Thyroid gland (tissue), 4 donors: ENCODE measurements at regions not wholly inside any gene's neighbourhood (a gene's known extent, or its start where the extent isn't known, plus 50 kb on each side); places are given as distances from the start of the nearest gene placed in this dataset.

Experiments used
- DNase-seq, 2 donors: peaks; one replicate each; pipeline ENCODE4 v3.0.0-alpha.2; 2019
- H3K27ac ChIP-seq, 3 donors: fragments of 200-600 bp; sonication (generic); 1 replicate in 2 of 3; 2 replicates in 1 of 3; pipeline ENCODE4 v1.5.1; 2016 to 2019; ENCODE audit warnings: mild to moderate bottlenecking in 1 of 3, moderate library complexity in 1 of 3
- H3K27me3 ChIP-seq: fragments of 200-600 bp; sonication (generic); one replicate; pipeline ENCODE4 v1.5.1; 2019
- H3K36me3 ChIP-seq, 2 donors: fragments of 200-600 bp; sonication (generic); one replicate each; pipeline ENCODE4 v1.5.1; 2016 to 2019
- H3K4me1 ChIP-seq, 2 donors: fragments of 200-600 bp; sonication (generic); one replicate each; pipeline ENCODE4 v1.5.1; 2017 to 2019
- H3K4me3 ChIP-seq, 3 donors: fragments of 200-600 bp; sonication (generic); replicated peaks in 1 of 3; 1 replicate in 2 of 3; 2 replicates in 1 of 3; pipeline ENCODE4 v1.5.1; 2016; ENCODE audit warnings: mild to moderate bottlenecking in 1 of 3
- H3K9me3 ChIP-seq: fragments of 200-600 bp; sonication (generic); one replicate; pipeline ENCODE4 v1.5.1; 2017
- POLR2A ChIP-seq, 2 donors: fragments of 450-650 bp; IDR thresholded peaks; one replicate each; pipeline ENCODE4 v1.6.1; 2017; ENCODE audit warnings: antibody characterized with exemption in 2 of 2, mild to moderate bottlenecking in 2 of 2, moderate library complexity in 1 of 2
- WGBS, 2 donors: methylation state at CpG; one replicate each; pipeline ENCODE4 v1.1.5; 2017; 5-methylcytosine and 5-hydroxymethylcytosine counted together
- intact Hi-C: fragments of 100-400 bp; cut with DNase I; formaldehyde crosslinking; loops from one replicate; pipeline ENCODE4 v1.15.1; 2023
- TF ChIP-seq, protein P1 (sequence below), 6 experiments: fragments of 200-600 bp in 3 of 6; fragments of 450-650 bp in 3 of 6; sonication (generic) in 3 of 6; IDR thresholded peaks; one replicate each; pipeline ENCODE4 v1.5.1; 2016 to 2019; ENCODE audit warnings: antibody characterized with exemption in 6 of 6, mild to moderate bottlenecking in 2 of 6, inconsistent platforms in 1 of 6, moderate library complexity in 1 of 6

DNA sequence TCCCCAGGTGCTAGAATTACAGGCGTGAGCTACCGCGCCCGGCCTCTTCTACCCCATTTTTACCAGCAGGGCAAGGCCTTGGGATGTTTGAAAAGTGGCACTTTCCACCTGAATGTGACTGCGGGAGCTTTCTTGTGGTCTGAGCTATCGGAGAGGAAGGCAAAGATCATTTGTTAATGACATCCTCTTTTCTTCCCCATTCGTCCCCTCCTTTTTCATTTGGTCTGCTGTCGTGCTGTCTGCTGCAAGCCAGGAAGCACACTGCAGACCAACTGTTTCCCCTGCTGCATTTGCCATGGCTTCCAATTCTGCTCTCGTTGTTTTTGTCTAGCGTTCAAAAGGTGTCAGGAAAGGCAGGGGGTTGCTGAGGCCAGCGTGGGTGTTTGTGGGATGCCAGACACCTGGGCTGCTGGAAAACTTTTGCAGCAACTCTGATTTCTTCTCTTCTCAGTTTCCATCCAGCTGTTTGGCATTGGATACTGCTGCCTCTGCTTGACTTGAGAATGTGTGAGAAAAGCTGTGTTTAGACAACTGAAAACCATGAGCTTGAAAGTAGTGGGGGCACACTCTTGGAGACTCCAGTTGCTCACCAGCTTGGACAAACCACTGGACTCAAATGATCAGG lies 196.4 kb upstream of the MSX2 start:
- Histone ChIP-seq H3K36me3 (no peaks in the 10 kb centered on the region), H3K4me1 (no peaks in the 10 kb centered on the region), H3K4me3 (no peak overlapping the region), H3K9me3 (no peaks in the 10 kb centered on the region), H3K27me3 (no peaks in the 10 kb centered on the region), H3K27ac (no peak overlapping the region)
- intact Hi-C loops, result no loop called here
- no peak for DNase-seq
- WGBS, 2 donors, result 56% methylated on average over 11 of the region's 11 CpGs
- TF ChIP-seq, protein P1, sequence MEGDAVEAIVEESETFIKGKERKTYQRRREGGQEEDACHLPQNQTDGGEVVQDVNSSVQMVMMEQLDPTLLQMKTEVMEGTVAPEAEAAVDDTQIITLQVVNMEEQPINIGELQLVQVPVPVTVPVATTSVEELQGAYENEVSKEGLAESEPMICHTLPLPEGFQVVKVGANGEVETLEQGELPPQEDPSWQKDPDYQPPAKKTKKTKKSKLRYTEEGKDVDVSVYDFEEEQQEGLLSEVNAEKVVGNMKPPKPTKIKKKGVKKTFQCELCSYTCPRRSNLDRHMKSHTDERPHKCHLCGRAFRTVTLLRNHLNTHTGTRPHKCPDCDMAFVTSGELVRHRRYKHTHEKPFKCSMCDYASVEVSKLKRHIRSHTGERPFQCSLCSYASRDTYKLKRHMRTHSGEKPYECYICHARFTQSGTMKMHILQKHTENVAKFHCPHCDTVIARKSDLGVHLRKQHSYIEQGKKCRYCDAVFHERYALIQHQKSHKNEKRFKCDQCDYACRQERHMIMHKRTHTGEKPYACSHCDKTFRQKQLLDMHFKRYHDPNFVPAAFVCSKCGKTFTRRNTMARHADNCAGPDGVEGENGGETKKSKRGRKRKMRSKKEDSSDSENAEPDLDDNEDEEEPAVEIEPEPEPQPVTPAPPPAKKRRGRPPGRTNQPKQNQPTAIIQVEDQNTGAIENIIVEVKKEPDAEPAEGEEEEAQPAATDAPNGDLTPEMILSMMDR (IDR thresholded peaks at IDR 0.05), result no peak
- no peak for TF ChIP-seq POLR2A (IDR thresholded peaks at IDR 0.05)

DNA sequence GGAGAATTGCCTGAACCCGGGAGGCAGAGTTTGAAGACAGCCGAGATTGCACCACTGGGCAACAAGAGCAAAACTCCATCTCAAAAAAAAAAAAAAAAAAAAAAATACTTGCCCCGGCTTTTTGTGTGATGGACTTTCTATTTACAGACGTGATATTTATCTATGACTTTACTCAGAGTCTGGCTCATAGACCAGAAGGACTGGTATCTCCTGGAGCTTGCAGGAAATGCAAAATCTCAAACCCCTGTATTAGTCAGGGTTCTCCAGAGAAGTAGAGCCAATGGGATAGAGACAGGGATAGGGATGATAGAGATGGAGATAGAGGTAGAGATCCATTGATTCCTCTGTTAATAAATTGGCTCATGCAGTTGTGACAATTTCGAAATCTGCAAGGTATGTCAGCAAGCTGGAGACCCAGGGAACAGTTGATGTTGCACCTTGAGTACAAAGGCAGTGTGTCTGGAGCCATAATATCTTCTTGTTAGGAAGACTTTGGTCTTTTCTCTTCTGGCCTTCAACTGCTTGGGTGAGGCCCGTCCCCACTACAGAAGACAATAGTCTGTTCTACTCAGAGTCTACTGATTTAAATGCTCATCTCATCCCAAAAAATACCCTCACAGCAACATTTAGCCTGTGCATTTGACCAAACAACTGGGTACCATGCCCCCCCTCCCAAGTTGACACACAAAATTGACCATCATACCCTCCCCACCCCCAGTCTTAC lies 195.4 kb upstream of the MSX2 start:
- Histone ChIP-seq H3K27ac (no peak overlapping the region), H3K4me1 (no peaks in the 10 kb centered on the region), H3K36me3 (no peaks in the 10 kb centered on the region), H3K9me3 (no peaks in the 10 kb centered on the region), H3K27me3 (no peaks in the 10 kb centered on the region), H3K4me3 (no peak overlapping the region)
- TF ChIP-seq POLR2A (IDR thresholded peaks at IDR 0.05), result no peak
- TF ChIP-seq, protein P1 (IDR thresholded peaks at IDR 0.05), result no peak
- DNase-seq, result no peak
- 87 to 92% methylated on average over 6 of the region's 6 CpGs for WGBS, 2 donors
- intact Hi-C loops, result no loop called here

GRCh38 chr5:174529925-174530681 lies 194.3 kb upstream of the MSX2 start:
- TF ChIP-seq POLR2A (IDR thresholded peaks at IDR 0.05), result no peak
- TF ChIP-seq, protein P1 (IDR thresholded peaks at IDR 0.05), result no peak
- WGBS, 2 donors, result 89 to 95% methylated on average over 9 of the region's 9 CpGs
- H3K4me3 ChIP-seq, result no peak overlapping the region
- H3K36me3 ChIP-seq, result no peaks in the 10 kb centered on the region
- no peaks in the 10 kb centered on the region for H3K4me1 ChIP-seq
- H3K9me3 ChIP-seq, result no peaks in the 10 kb centered on the region
- DNase-seq, result no peak
- no peaks in the 10 kb centered on the region for H3K27me3 ChIP-seq
- no peak overlapping the region for H3K27ac ChIP-seq
- intact Hi-C loops, result no loop called here

DNA sequence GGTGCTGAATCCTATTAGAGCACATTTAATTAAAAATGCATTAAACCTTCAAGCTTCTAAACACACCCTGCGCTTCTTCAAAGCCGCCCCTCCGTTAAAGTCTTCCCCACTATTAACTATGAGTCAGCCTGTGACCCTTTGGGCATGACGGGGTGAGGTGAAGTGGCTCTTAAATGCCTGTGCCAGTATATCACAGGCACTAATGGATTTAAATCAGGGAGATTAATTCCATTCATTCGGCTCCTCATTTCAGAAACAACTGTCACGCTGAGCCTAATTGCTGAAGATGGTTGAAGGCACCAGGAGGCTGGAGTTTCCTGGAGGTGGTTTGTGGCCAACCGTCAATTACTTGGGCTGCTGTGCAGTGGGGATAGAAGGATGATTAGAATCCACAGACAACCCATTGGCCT lies 192.6 kb upstream of the MSX2 start:
- no peak for TF ChIP-seq POLR2A (IDR thresholded peaks at IDR 0.05)
- TF ChIP-seq, protein P1 (IDR thresholded peaks at IDR 0.05), result no peak
- no peak overlapping the region for H3K4me3 ChIP-seq
- peak in 1 of 2 donors; percentile 5 for DNase-seq
- H3K27ac ChIP-seq, result no peak overlapping the region
- H3K36me3 ChIP-seq, result no peaks in the 10 kb centered on the region
- no peaks in the 10 kb centered on the region for H3K9me3 ChIP-seq
- 51 to 58% methylated on average over 7 of the region's 7 CpGs for WGBS, 2 donors
- H3K4me1 ChIP-seq, result no peaks in the 10 kb centered on the region
- no peaks in the 10 kb centered on the region for H3K27me3 ChIP-seq
- intact Hi-C loops, result no loop called here
